Neural cell (in vitro differentiated cells): ENCODE measurements at regions not wholly inside any gene's neighbourhood (a gene's known extent, or its start where the extent isn't known, plus 50 kb on each side); places are given as distances from the start of the nearest gene placed in this dataset.

Source experiments
- H2AFZ ChIP-seq: fragments of 200-600, 300-800 bp; sonication (generic), shearing (Covaris generic); 2 replicates; pipeline ENCODE4 v1.6.0; 2014; ENCODE audit warnings: low read depth, mild to moderate bottlenecking, antibody characterized with exemption, low read length, moderate library complexity
- H3F3A ChIP-seq: fragments of 200-600 bp; shearing (Covaris generic); 2 replicates; pipeline ENCODE4 v1.6.1; 2016; ENCODE audit warnings: mild to moderate bottlenecking, moderate library complexity, mixed read lengths, antibody characterized with exemption, low read length; ENCODE audit not compliant: insufficient read depth, poor library complexity, severe bottlenecking
- H3K27ac ChIP-seq: fragments of 200-600, 300-800 bp; sonication (generic), shearing (Covaris generic); 2 replicates; pipeline ENCODE4 v1.5.1; 2014; ENCODE audit warnings: mild to moderate bottlenecking, low read length, moderate library complexity
- H3K27me3 ChIP-seq: fragments of 300-800, 200-600 bp; sonication (generic), shearing (Covaris generic); 2 replicates; pipeline ENCODE4 v1.6.0; 2014; ENCODE audit warnings: mild to moderate bottlenecking, low read depth, low read length, moderate library complexity; ENCODE audit not compliant: insufficient read depth
- H3K36me3 ChIP-seq: fragments of 300-800, 200-600 bp; sonication (generic), shearing (Covaris generic); 2 replicates; pipeline ENCODE4 v1.5.1; 2014; ENCODE audit warnings: mild to moderate bottlenecking, antibody characterized with exemption, low read length, moderate library complexity; ENCODE audit not compliant: insufficient read depth
- H3K4me2 ChIP-seq: fragments of 300-800, 200-600 bp; sonication (generic), shearing (Covaris generic); 2 replicates; pipeline ENCODE4 v1.6.0; 2014; ENCODE audit warnings: mild to moderate bottlenecking, low read length
- H3K4me3 ChIP-seq: fragments of 300-800, 200-600 bp; sonication (generic), shearing (Covaris generic); 2 replicates; pipeline ENCODE4 v1.5.1; 2014; ENCODE audit warnings: mild to moderate bottlenecking, low read length, moderate library complexity
- H3K79me2 ChIP-seq: fragments of 200-600 bp; shearing (Covaris generic); replicated peaks from 2 replicates; pipeline ENCODE4 v1.6.0; 2014; ENCODE audit warnings: mild to moderate bottlenecking, low read length, moderate library complexity; ENCODE audit not compliant: insufficient read depth
- H3K9ac ChIP-seq: fragments of 300-800, 200-600 bp; sonication (generic), shearing (Covaris generic); 2 replicates; pipeline ENCODE4 v1.6.1; 2016; ENCODE audit warnings: mild to moderate bottlenecking, low read length, mixed read lengths
- H3K9me2 ChIP-seq: fragments of 200-600 bp; shearing (Covaris generic); 2 replicates; pipeline ENCODE4 v1.6.1; 2016; ENCODE audit warnings: mild to moderate bottlenecking, low read length, mixed read lengths; ENCODE audit not compliant: insufficient read depth
- H3K9me3 ChIP-seq: fragments of 200-600, 300-800 bp; sonication (generic), shearing (Covaris generic); 2 replicates; pipeline ENCODE4 v1.6.1; 2016; ENCODE audit warnings: mild to moderate bottlenecking, mixed run types, low read length, moderate library complexity, mixed read lengths
- H4K20me1 ChIP-seq: fragments of 200-600 bp; shearing (Covaris generic); 2 replicates; pipeline ENCODE4 v1.6.1; 2016; ENCODE audit warnings: mild to moderate bottlenecking, mixed run types; ENCODE audit not compliant: insufficient read depth
- CTCF ChIP-seq: fragments of 450-650 bp; IDR thresholded peaks from 2 replicates; pipeline ENCODE4 v1.5.1; 2014; ENCODE audit warnings: antibody characterized with exemption, mild to moderate bottlenecking, moderate library complexity; ENCODE audit not compliant: poor library complexity, severe bottlenecking
- EP300 ChIP-seq: fragments of 450-650 bp; conservative IDR thresholded peaks from 2 replicates; pipeline ENCODE4 v1.6.1; 2014; ENCODE audit warnings: antibody characterized with exemption, mild to moderate bottlenecking, moderate library complexity; ENCODE audit not compliant: poor library complexity, severe bottlenecking
- EZH2 ChIP-seq: fragments of 200-600, 300-800 bp; shearing (Covaris generic), sonication (generic); IDR thresholded peaks from 2 replicates; pipeline ENCODE4 v1.6.1; 2014; ENCODE audit warnings: antibody characterized with exemption, low read length, borderline replicate concordance, mild to moderate bottlenecking; ENCODE audit not compliant: insufficient read depth, poor library complexity, severe bottlenecking
- MXI1 ChIP-seq: fragments of 450-650 bp; conservative IDR thresholded peaks from 2 replicates; pipeline ENCODE4 v1.6.1; 2014; ENCODE audit warnings: antibody characterized with exemption, mild to moderate bottlenecking; ENCODE audit not compliant: poor library complexity, severe bottlenecking
- POLR2AphosphoS5 ChIP-seq: IDR thresholded peaks from 2 replicates; pipeline ENCODE4 v1.6.1; 2012
- RAD21 ChIP-seq: fragments of 450-650 bp; conservative IDR thresholded peaks from 2 replicates; pipeline ENCODE4 v1.6.1; 2014; ENCODE audit warnings: antibody characterized with exemption, mild to moderate bottlenecking, moderate library complexity
- REST ChIP-seq: IDR thresholded peaks from 2 replicates; pipeline ENCODE4 v1.6.1; 2012; ENCODE audit warnings: borderline replicate concordance
- SMC3 ChIP-seq: fragments of 450-650 bp; conservative IDR thresholded peaks from 2 replicates; pipeline ENCODE4 v1.6.1; 2014; ENCODE audit warnings: antibody characterized with exemption, mild to moderate bottlenecking, moderate library complexity; ENCODE audit not compliant: poor library complexity
- TAF1 ChIP-seq: IDR thresholded peaks from 2 replicates; pipeline ENCODE4 v1.6.1; 2012; ENCODE audit warnings: low read depth

GRCh38 chr16:5333126-5333525, 235.5 kb upstream of the EEF2KMT start:
- Histone ChIP-seq H2AFZ (no peak overlapping the region), H3K36me3 (no peaks in the 10 kb centered on the region), H3K79me2 (no peaks in the 10 kb centered on the region), H4K20me1 (no peaks in the 10 kb centered on the region), H3K4me2 (no peak overlapping the region), H3K9me3 (no peaks in the 10 kb centered on the region), H3K27me3 (no peaks in the 10 kb centered on the region), H3K9me2 (no peaks in the 10 kb centered on the region), H3F3A (no peaks in the 10 kb centered on the region), H3K9ac (no peak overlapping the region), H3K27ac (no peak overlapping the region), H3K4me3 (no peak overlapping the region)
- TF ChIP-seq EP300: no peak
- no peak for TF ChIP-seq TAF1
- no peak for TF ChIP-seq EZH2
- TF ChIP-seq REST: no peak
- no peak for TF ChIP-seq POLR2AphosphoS5
- no peak for TF ChIP-seq CTCF
- TF ChIP-seq MXI1: no peak
- TF ChIP-seq RAD21: no peak
- no peak for TF ChIP-seq SMC3

GRCh38 chr16:5330058-5330457, 232.5 kb upstream of the EEF2KMT start:
- Histone ChIP-seq H3K4me3 (no peak overlapping the region), H3K9me2 (no peaks in the 10 kb centered on the region), H3K27me3 (no peaks in the 10 kb centered on the region), H3K4me2 (no peak overlapping the region), H3K36me3 (no peaks in the 10 kb centered on the region), H3F3A (no peaks in the 10 kb centered on the region), H3K9ac (no peak overlapping the region), H4K20me1 (no peaks in the 10 kb centered on the region), H3K79me2 (no peaks in the 10 kb centered on the region), H3K27ac (no peak overlapping the region), H3K9me3 (no peaks in the 10 kb centered on the region), H2AFZ (no peak overlapping the region)
- TF ChIP-seq SMC3: no peak
- no peak for TF ChIP-seq MXI1
- TF ChIP-seq POLR2AphosphoS5: no peak
- no peak for TF ChIP-seq RAD21
- no peak for TF ChIP-seq EZH2
- no peak for TF ChIP-seq EP300
- TF ChIP-seq TAF1: no peak
- no peak for TF ChIP-seq REST
- TF ChIP-seq CTCF: no peak
